Psoas muscle (tissue), 7 donors: ENCODE measurements at regions not wholly inside any gene's neighbourhood (a gene's known extent, or its start where the extent isn't known, plus 50 kb on each side); places are given as distances from the start of the nearest gene placed in this dataset.

Experiments used
- ATAC-seq, 4 donors: fragments of 200-7000 bp; cut with Tn5 transposase; one replicate each; pipeline ENCODE4 v1.9.1; 2020; ENCODE audit warnings: moderate library complexity in 3 of 4, mild to moderate bottlenecking in 2 of 4
- DNase-seq, 2 donors: peaks; one replicate each; pipeline ENCODE4 v3.0.0-alpha.2; 2020
- H3K27ac ChIP-seq: fragments of 200-600 bp; one replicate; pipeline ENCODE4 v1.8.0; 2022
- H3K27me3 ChIP-seq, 3 donors: fragments of 200-600 bp in 1 of 3; one replicate each; pipeline versions ENCODE4 v1.6.1 to v1.8.0; 2013 to 2022; ENCODE audit warnings: low read length in 2 of 3, mild to moderate bottlenecking in 2 of 3, moderate library complexity in 1 of 3; ENCODE audit not compliant: insufficient read depth in 3 of 3
- H3K36me3 ChIP-seq, 2 donors: fragments of 200-600 bp in 1 of 2; one replicate each; pipeline versions ENCODE4 v1.6.1 to v1.8.0; 2013 to 2022; ENCODE audit warnings: low read depth in 1 of 2, mild to moderate bottlenecking in 1 of 2, moderate library complexity in 1 of 2; ENCODE audit not compliant: insufficient read depth in 1 of 2
- H3K4me1 ChIP-seq: fragments of 200-600 bp; one replicate; pipeline ENCODE4 v1.8.0; 2022
- H3K4me3 ChIP-seq: fragments of 200-600 bp; one replicate; pipeline ENCODE4 v1.8.0; 2022; ENCODE audit warnings: mild to moderate bottlenecking
- H3K9me3 ChIP-seq: fragments of 200-600 bp; one replicate; pipeline ENCODE4 v1.8.0; 2022
- WGBS, 3 donors: extraction: QIAGEN DNeasy Blood & Tissue Kit; methylation state at CpG; one replicate each; pipeline versions ENCODE4 v1.1.6 to v1.1.7; 2013; 5-methylcytosine and 5-hydroxymethylcytosine counted together
- intact Hi-C, 2 donors: fragments of 100-400 bp; cut with DNase I; formaldehyde crosslinking; loops; one replicate each; pipeline versions ENCODE4 v1.11.0 to v1.14.2; 2022
- TF ChIP-seq, protein P1 (sequence below): fragments of 200-600 bp; IDR thresholded peaks from one replicate; pipeline ENCODE4 v1.8.0; 2022; ENCODE audit warnings: antibody characterized with exemption
- donor health status: healthy with polysubstance abuse.
- donor health status: DM: no; HTN: no; CAD: no; lungs with moderate emphysema.
- donor health status: Bipolar disorder and iron deficiency.
- donor health status: healthy.
- donor health status: DM: yes; HTN: yes; CAD: no.
- donor health status: DM: no; HTN: no; CAD: no.
- donor health status: DM: yes; HTN: yes; CAD: no.

GRCh38 chr9:93801120-93801519, 154.0 kb downstream of the BARX1 start:
- Histone ChIP-seq H3K4me3 (no peak overlapping the region), H3K9me3 (peaks cover 3% of the 10 kb centered on the region), H3K27ac (no peak overlapping the region), H3K27me3 (peaks cover 0 to 9% (median 4%) of the 10 kb centered on the region in 3 donors), H3K4me1 (no peaks in the 10 kb centered on the region), H3K36me3 (no peaks in the 10 kb centered on the region)
- WGBS, 3 donors, result 46 to 58% (median 55%) methylated on average over 4 of the region's 4 CpGs
- ATAC-seq (no peak), DNase-seq (no peak)
- intact Hi-C loops, result no loop called here
- TF ChIP-seq, protein P1, sequence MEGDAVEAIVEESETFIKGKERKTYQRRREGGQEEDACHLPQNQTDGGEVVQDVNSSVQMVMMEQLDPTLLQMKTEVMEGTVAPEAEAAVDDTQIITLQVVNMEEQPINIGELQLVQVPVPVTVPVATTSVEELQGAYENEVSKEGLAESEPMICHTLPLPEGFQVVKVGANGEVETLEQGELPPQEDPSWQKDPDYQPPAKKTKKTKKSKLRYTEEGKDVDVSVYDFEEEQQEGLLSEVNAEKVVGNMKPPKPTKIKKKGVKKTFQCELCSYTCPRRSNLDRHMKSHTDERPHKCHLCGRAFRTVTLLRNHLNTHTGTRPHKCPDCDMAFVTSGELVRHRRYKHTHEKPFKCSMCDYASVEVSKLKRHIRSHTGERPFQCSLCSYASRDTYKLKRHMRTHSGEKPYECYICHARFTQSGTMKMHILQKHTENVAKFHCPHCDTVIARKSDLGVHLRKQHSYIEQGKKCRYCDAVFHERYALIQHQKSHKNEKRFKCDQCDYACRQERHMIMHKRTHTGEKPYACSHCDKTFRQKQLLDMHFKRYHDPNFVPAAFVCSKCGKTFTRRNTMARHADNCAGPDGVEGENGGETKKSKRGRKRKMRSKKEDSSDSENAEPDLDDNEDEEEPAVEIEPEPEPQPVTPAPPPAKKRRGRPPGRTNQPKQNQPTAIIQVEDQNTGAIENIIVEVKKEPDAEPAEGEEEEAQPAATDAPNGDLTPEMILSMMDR, result no peak

DNA sequence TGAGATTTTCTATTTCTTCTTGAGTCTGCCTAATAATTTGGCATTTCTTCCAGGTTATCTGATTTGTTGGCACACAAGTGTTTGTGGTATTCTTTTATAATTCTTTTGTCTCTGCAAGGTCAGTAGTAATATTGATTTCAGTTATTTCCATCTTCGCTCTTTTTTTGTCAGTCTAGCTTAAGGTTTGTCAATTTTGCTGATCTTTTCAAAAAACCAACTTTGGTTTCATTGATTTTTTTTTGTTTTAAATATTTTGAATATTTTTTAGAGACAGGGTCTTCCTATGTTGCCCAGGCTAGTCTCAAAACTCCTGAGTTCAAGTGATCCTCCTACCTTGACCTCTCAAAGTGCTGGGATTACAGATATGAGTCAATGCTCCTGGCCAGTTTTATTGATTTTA, 162.8 kb downstream of the BARX1 start:
- intact Hi-C loops, result no loop called here

DNA sequence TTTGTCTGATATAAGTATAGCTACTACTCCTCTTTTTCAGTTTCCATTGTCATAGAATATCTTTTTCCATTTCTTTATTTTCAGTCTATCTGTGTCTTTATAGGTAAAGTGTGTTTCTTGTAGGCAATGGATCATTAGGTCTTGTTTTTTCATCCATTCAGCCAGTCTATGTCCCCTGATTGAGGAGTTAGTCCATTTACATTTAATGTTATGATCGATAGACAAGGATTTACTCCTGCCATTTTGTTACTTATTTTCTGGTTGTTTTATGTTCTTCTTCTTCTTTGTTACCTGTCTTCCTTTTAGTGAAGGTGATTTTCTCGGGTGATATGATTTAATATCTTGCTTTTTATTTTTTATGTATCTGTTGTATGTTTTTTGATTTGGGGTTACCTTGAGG, 169.0 kb downstream of the BARX1 start:
- H3K27me3 ChIP-seq, result peaks cover 0 to 4% (median 0%) of the 10 kb centered on the region in 3 donors
- H3K36me3 ChIP-seq, result no peaks in the 10 kb centered on the region
- DNase-seq, result no peak
- WGBS, 3 donors, result 76 to 86% (median 85%) methylated on average over 2 of the region's 2 CpGs
- intact Hi-C loops, result no loop called here
- H3K9me3 ChIP-seq, result peaks cover 7% of the 10 kb centered on the region
- TF ChIP-seq, protein P1, result no peak
- ATAC-seq, result no peak
- no peaks in the 10 kb centered on the region for H3K4me1 ChIP-seq
- H3K27ac ChIP-seq, result no peak overlapping the region
- H3K4me3 ChIP-seq, result no peak overlapping the region

More for the DNA sequence above, 162.8 kb downstream of the BARX1 start:
- ATAC-seq, result no peak
- no peak for DNase-seq
- Histone ChIP-seq H3K36me3 (no peaks in the 10 kb centered on the region), H3K9me3 (no peaks in the 10 kb centered on the region), H3K4me1 (no peaks in the 10 kb centered on the region), H3K27me3 (no peaks in the 10 kb centered on the region), H3K4me3 (no peak overlapping the region), H3K27ac (no peak overlapping the region)
- TF ChIP-seq, protein P1, result no peak
- WGBS, 3 donors, result 96 to 100% (median 96%) methylated on average over 1 of the region's 1 CpG

DNA sequence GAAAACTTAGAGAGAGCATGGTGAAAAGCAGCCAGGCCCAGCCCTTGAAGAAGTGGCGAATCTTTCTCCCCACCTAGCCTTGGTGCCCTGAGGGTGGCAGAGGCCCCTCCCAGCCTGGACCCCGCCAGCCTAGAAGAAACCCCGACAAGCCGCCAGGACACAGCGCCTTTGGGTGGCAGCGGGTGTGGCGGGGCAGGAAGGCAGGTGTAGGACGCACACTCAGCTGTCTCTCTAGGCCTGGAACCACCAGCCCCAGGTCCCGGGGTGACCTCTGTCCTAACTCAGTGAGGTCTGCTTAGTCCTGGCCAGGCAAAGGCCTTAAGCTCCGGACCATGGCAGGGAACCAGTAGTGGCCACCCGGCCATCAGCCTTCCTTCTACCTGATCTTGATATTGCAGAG, 178.3 kb downstream of the BARX1 start:
- TF ChIP-seq, protein P1, result no peak
- no peak overlapping the region for H3K4me3 ChIP-seq
- no peaks in the 10 kb centered on the region for H3K4me1 ChIP-seq
- intact Hi-C loops, result no loop called here
- no peak overlapping the region for H3K27ac ChIP-seq
- no peaks in the 10 kb centered on the region for H3K9me3 ChIP-seq
- no peaks in the 10 kb centered on the region for H3K36me3 ChIP-seq
- 87 to 92% (median 90%) methylated on average over 11 of the region's 11 CpGs for WGBS, 3 donors
- no peaks in the 10 kb centered on the region for H3K27me3 ChIP-seq
- DNase-seq (no peak), ATAC-seq (no peak)

DNA sequence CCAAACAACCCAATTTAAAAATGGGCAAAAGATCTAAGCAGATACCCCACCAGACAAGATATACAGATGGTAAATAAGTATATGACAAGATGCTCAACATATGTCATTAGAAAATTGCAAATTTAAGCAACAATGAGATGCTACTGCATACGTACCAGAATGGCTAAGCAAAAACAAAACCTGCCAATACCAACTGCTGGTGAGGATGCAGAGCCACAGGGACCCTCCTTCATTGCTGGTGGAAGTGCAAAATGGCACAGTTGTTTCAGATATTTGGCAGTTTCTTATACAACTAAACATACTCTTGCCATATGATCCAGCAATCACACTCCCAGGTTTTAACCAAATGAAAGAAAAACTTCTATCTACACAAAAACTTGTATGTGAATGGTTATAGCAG, 178.9 kb downstream of the BARX1 start:
- no peak overlapping the region for H3K4me3 ChIP-seq
- ATAC-seq (no peak), DNase-seq (no peak)
- H3K9me3 ChIP-seq, result no peaks in the 10 kb centered on the region
- no peaks in the 10 kb centered on the region for H3K4me1 ChIP-seq
- no peak overlapping the region for H3K27ac ChIP-seq
- WGBS, 3 donors, result 70 to 77% (median 72%) methylated on average over 1 of the region's 1 CpG
- H3K27me3 ChIP-seq, result no peaks in the 10 kb centered on the region
- TF ChIP-seq, protein P1, result no peak
- intact Hi-C loops, result no loop called here
- H3K36me3 ChIP-seq, result no peaks in the 10 kb centered on the region
